ENCODE measurements at regions not wholly inside any gene's neighbourhood (a gene's known extent, or its start where the extent isn't known, plus 50 kb on each side); places are given as distances from the start of the nearest gene placed in this dataset.

GRCh38 chr21:24658026-24658425, 949.3 kb downstream of the MRPL39 start:
- TF ChIP-seq CTCF (IDR thresholded peaks at IDR 0.05) = no peak
- TF ChIP-seq POLR2A (IDR thresholded peaks at IDR 0.05) = no peak

All from lower leg skin (tissue), 3 donors.